EH (cell line): ENCODE measurements at regions not wholly inside any gene's neighbourhood (a gene's known extent, or its start where the extent isn't known, plus 50 kb on each side); places are given as distances from the start of the nearest gene placed in this dataset.
"Not testable (repeated sequence)": the region's sequence is repeated elsewhere in the genome, so short reads cannot be mapped to it uniquely, and the experiment has no call there.

ENCODE experiments used
- DNase-seq: peaks from one replicate; pipeline ENCODE4 v3.0.0-alpha.2; 2015; ENCODE audit warnings: low read depth

GRCh38 chr2:216994353-216994854 lies 134.5 kb upstream of the TNP1 start:
- no peak for DNase-seq

DNA sequence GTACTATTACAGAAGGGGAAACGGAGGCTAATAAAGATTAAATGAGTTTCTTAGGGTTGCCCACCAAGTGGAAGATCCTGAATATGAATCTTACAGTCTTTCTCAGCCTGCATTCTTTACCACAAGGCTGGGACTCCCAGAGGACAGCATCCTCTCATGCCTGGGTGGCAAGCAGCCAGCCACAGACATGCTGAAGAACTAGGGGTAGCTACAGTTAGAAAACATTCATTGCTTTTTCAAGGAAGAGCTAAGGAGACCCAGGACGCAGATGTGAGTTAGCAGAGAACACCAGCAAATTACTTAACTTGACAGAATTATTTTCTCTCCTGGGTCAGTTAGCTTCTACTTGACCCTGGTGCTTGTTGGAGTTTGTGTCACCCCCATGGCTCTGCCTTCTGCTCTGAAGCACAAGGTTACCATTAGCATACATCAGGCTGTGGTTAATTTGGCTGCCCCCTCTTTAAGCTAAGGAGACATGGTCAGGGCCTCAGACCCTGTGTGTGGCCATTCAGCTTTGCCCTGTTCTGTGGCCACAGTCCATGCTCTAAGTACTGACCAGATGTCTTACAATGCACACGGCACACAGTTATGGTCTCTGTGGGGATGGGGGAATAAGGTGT lies 132.3 kb upstream of the TNP1 start:
- peak; percentile 25 for DNase-seq

DNA sequence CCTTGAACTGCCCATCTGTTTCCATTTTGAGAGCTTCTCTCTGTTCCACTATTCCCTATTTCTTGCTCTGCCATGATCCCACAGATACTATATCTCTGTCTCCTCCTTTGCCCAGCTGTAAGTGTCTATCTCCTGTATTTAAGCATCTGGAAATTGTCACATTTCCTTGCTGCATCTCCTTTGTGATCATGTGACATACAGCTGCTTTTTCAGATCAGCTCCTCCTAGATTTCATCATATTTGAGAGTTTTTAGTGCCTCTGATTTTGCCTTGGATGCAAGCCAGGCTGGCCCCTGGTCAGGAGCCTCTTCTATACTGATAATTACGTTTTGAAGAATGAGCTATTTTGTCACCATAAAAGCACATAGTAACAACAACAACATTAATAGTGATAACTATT lies 131.7 kb upstream of the TNP1 start:
- peak; percentile 8 for DNase-seq

DNA sequence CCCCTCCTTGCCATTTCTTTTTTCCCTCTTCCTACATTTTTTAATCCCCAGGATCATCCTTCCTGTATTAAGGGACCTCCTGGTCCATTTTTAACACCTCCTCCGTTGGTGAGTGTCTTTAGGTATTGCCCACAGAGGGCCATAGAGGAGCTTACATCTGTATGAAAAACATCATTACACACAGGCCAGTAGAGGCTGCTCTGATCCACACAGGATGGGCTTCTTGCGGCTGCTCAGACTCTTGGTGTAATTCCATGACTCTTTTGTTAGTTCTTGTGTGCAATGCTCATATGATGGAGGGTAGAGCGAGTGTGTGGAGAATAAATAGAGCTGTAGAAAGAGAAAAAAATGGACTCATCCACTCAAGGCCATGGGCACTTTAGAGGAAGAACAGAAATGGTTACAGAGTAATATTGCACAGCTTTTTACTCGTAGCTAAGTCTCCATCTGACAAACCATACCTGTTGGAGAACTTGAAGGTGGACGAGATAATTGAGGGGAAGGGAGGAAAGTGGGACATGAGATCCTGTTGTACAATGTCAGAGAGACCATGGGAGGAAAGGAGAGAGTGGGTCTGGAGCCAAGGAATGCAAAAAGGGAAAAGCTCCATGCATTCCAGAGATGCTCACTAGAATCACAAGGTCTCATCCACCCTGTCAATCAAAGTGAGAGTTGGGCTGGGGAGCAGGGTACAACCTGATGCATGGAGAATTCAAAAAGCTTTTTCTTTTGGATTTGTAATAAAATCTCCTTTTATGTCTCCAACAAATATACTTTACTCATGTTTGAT lies 129.7 kb upstream of the TNP1 start:
- DNase-seq: peak; percentile 31

DNA sequence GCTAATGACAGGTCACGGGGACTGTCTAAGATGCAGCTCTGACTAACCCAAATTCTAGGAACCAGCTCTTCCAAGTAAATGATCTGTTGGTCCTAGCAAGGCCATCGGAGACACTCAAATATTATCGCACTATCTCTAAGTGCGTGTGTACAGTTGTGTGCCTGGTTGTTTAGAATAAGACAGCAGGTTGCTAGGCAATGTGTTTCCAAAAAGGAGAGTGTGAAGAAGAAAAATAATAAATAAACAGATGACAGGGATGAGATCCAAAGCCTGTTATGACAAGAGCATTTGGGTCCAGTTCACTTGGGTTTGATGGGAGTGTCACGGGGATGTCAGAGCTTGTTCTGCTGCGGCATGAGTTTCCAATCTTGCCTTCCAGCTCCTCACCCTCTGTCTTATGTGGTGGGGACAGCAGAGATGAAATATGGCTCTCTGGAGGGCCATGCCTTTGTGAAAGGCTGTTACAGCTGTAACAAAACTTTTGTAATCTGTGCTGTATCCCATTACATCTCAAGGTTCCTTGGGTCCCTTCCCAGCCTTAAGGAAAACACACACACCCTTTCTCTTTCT lies 127.5 kb upstream of the TNP1 start:
- DNase-seq: no peak

DNA sequence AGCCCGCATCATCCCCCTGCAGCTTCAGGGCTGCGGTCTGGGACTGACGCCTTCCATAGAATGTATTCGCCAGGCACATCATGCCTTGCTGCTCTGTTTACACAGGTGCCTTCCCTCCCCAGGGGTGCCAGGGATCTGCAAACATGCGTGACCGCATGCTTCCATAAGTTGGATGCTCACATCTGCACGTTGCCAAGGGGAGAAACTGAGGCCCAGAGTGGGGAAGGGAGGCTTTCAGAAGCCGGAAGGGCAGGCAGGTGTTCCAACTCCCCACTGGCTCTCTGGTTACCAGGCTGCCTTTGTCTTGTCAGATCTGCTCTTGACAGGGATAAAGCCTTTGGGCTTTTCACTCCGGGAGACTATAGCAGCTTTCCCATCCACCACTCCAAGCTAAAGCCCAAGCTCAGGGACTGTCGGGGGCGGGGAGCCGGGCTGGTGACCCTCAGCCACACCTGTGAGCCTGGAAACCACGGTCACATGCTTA lies 125.8 kb upstream of the TNP1 start:
- no peak for DNase-seq

GRCh38 chr2:216984937-216985336 lies 125.1 kb upstream of the TNP1 start:
- DNase-seq: no peak

GRCh38 chr2:216981951-216982350 lies 122.1 kb upstream of the TNP1 start:
- not testable (repeated sequence) for DNase-seq

DNA sequence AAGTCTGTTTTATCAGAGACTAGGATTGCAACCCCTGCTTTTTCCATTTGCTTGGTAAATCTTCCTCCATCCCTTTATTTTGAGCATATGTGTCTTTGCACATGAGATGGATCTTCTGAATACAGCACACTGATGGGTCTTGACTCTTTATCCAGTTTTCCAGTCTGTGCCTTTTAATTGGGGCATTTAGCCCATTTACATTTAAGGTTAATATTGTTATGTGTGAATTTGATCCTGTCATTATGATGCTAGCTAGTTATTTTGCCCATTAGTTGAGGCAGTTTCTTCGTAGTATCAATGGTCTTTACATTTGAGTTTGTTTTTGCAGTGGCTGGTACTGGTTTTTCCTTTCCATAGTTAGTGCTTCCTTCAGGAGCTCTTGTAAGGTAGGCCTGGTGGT lies 120.6 kb upstream of the TNP1 start:
- not testable (repeated sequence) for DNase-seq

DNA sequence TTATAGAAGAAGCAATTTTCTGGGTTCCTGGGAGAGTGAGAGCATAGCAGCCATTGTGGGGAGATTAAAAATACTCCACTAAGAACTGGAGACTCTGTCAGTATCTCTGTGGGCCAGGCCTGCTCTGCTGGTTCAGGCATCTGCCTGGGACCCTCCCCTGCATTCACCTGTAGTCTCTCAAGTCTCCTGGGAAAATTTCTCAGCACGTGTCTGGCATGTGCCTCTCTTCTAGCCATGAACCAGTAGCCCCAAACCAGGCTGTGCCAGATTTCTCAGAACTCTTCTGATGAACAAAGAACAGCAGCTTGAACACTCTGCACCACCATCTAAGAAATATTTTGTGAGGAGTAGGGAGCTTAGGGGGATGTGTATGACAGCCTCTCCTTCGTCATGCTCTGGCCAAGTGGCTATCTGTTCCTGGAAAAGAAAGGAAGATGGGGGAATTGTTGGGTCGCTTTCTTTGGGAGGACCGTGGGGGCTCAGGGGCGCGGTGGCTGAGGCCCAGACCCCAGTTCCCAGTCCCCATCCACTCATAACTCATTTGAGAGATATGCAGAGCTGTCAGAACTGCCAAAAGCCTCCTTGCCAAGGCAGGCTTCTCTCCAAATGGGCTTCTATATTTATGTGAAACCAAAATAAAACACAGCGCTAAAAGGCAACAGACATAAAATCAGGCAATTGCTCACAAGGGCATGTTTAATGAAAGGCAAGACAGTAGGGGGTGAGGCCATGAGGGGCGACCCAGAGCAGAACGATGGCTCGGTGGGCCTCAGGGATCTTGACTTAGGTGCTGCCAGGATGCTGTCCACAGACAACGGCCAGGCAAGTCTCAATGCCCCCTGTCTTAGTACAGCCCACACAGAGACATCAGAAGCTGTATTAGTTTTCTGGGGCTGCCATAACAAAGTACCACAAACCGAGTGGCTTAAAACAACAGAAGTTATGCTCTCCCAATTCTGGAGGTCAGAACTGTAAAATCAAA lies 114.7 kb upstream of the TNP1 start:
- DNase-seq: no peak

GRCh38 chr2:216971593-216971992 lies 111.7 kb upstream of the TNP1 start:
- DNase-seq: no peak

DNA sequence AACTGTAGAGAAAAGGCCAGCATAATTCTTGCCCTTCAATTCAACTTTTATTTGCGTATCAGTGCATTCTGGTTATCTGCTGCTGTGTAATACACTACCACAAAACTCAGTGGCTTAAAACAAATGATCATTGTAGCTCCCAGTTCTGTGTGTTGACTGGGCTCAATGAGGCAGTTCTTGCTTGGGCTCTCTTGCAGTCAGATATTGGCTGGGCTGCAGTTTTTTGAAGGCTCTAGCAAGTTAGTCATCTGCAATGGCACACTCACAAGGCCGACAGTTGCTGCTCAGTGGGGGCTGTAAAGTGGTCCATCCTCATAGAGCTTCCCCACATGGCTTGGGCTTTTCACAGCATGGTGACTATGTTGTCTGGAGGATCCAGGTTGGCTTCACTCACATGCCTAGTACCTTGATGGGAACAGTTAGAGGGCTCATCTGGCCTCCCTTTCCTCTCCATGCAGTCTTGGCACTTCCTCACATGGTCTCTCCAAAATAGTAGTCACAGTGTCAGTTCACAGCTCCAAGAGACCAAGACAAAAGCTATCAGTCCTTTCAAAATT lies 110.6 kb upstream of the TNP1 start:
- no peak for DNase-seq

DNA sequence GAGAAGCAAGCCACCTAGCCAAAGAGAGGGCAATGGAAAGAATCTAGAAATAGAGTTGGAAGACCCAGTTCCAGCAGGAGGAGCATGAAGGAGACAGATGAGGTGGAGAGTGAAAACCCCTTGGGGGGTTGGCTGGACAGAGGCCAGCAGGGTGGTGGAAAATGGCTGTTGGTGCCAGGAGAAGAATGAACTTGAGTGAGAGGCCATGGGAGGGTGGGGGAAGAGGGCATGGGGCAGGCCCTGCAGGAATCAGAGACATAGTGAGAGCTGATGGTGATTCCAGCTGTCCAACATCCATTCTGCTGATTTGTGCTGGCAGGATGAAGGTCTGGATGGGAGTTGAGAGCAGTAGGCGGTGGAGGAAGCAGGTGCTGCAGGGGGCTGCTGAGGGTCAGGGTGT lies 108.0 kb upstream of the TNP1 start:
- DNase-seq: no peak

DNA sequence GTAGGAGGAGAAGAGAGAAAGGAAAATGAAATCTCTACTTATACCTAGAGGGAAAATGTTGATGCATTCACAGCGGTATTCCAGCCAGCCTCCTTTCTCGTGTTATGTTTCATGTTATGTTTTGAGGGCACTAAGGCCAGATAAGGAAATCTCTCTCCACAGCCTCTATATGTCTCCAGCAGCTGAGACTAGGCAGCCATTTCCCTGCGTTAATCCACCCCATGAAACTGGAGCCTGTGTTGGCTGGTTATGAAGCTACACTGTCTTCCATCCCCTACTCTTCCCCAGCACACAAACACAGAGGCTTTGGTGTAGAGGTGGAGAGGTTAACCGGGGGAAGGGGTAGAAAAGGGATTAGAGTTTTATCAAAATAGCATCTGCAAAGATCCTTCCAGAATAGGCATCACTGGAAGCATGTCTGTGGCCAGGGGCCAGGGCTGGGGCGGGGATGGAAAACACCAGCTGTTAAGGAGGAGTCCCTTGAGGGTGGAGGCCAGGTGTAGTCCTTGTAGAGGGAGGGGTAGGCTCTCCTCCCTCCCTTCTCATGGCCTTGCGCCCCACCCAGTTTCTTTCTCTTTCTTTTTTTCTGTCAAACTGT lies 100.9 kb upstream of the TNP1 start:
- DNase-seq: no peak

- no peak for DNase-seq
Observed at GRCh38 chr2:216959433-216959832, 99.6 kb upstream of the TNP1 start.

- peak; percentile 5 for DNase-seq
Observed at GRCh38 chr2:216956820-216957493, 97.1 kb upstream of the TNP1 start.

DNA sequence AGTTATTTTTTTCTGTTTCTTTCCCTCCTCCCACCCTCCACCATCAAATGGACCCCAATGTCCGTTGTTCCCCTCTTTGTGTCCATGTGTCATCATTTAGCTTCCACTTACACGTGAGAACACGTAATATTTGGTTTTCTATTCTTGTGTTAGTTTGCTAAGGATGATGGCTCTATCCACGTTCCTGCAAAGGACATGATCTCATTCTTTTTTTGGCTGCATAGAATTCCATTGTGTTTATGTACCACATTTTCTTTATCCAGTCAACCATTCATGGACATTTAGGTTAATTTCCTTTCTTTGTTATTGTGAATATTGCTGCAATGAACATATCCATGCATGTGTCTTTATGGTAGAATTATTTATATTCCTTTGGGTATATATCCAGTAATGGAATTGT lies 91.3 kb upstream of the TNP1 start:
- peak; percentile 22 for DNase-seq

- peak; percentile 3 for DNase-seq
Observed at GRCh38 chr2:216950547-216950946, 90.7 kb upstream of the TNP1 start.

- DNase-seq: no peak
Observed at GRCh38 chr2:216949700-216950413, 90.0 kb upstream of the TNP1 start.

GRCh38 chr2:216947055-216947454 lies 87.2 kb upstream of the TNP1 start:
- DNase-seq: no peak
